ENCODE measurements at regions not wholly inside any gene's neighbourhood (a gene's known extent, or its start where the extent isn't known, plus 50 kb on each side); places are given as distances from the start of the nearest gene placed in this dataset.

- Histone ChIP-seq H3K9ac (ENCODE audit: extremely low read depth, insufficient read length, low read length) (no peak overlapping the region), H3K56ac (ENCODE audit: insufficient read length, low read depth, low read length) (no peak overlapping the region), H2AK5ac (ENCODE audit: insufficient read length, low read length) (no peak overlapping the region), H3K27me3 (ENCODE audit: insufficient read depth, low read length) (no peaks in the 10 kb centered on the region), H4K20me1 (ENCODE audit: control insufficient read depth, insufficient read depth, insufficient read length) (no peaks in the 10 kb centered on the region), H3K14ac (ENCODE audit: insufficient read depth, low read length) (no peak overlapping the region), H3K23ac (ENCODE audit: insufficient read length, low read depth, low read length) (no peak overlapping the region), H3K79me1 (ENCODE audit: insufficient read depth, low read depth, low read length, poor library complexity, severe bottlenecking) (no peaks in the 10 kb centered on the region), H2BK15ac (ENCODE audit: low read depth, low read length) (no peak overlapping the region), H4K5ac (ENCODE audit: insufficient read length, low read depth, low read length) (no peak overlapping the region), H2BK12ac (ENCODE audit: insufficient read length, low read depth, low read length) (no peak overlapping the region), H3K4ac (ENCODE audit: low read depth, low read length) (no peak overlapping the region), H2BK120ac (ENCODE audit: low read depth, low read length, poor library complexity, severe bottlenecking) (no peak overlapping the region), H3K4me2 (ENCODE audit: insufficient read depth, insufficient read length, low read length) (no peak overlapping the region), H3K18ac (ENCODE audit: insufficient read length, low read depth, low read length) (no peak overlapping the region), H3K4me1 (ENCODE audit: insufficient read depth, low read length) (no peaks in the 10 kb centered on the region), H2AFZ (ENCODE audit: low read length) (no peak overlapping the region), H3K9me3 (ENCODE audit: control insufficient read depth, low read depth, low read length) (no peaks in the 10 kb centered on the region), H3K23me2 (ENCODE audit: insufficient read length, low read depth, low read length, poor library complexity, severe bottlenecking) (no peaks in the 10 kb centered on the region), H4K8ac (replicated peaks; ENCODE audit: insufficient read length, low read depth, low read length) (no peak overlapping the region), H2BK20ac (ENCODE audit: low read depth, low read length, poor library complexity, severe bottlenecking) (no peak overlapping the region), H2BK5ac (ENCODE audit: insufficient read length, low read length) (no peak overlapping the region), H3T11ph (ENCODE audit: low read length) (no peak overlapping the region), H3K79me2 (ENCODE audit: insufficient read depth, low read length) (no peaks in the 10 kb centered on the region; the same call in 1 of the 2 replicates), H3K27ac (ENCODE audit: insufficient read length, low read depth, low read length) (no peak overlapping the region), H4K91ac (ENCODE audit: insufficient read length, low read depth, low read length) (no peak overlapping the region)
- Mint-ChIP-seq H3K27me3 (ENCODE audit: low read depth) (no peaks in the 10 kb centered on the region), H3K4me3 (no peak overlapping the region), H3K36me3 (ENCODE audit: insufficient read depth in 1 of 3, low read depth in 3 of 3) (no peaks in the 10 kb centered on the region), H3K9me3 (no peaks in the 10 kb centered on the region), H3K4me1 (no peaks in the 10 kb centered on the region), H3K27ac (no peak overlapping the region)
- no peak for DNase-seq
- no CpG with 5 or more reads among the region's 3 CpGs for WGBS (ENCODE audit: extremely low coverage, insufficient read length, low lambda C conversion rate)
- TF ChIP-seq, protein P1, sequence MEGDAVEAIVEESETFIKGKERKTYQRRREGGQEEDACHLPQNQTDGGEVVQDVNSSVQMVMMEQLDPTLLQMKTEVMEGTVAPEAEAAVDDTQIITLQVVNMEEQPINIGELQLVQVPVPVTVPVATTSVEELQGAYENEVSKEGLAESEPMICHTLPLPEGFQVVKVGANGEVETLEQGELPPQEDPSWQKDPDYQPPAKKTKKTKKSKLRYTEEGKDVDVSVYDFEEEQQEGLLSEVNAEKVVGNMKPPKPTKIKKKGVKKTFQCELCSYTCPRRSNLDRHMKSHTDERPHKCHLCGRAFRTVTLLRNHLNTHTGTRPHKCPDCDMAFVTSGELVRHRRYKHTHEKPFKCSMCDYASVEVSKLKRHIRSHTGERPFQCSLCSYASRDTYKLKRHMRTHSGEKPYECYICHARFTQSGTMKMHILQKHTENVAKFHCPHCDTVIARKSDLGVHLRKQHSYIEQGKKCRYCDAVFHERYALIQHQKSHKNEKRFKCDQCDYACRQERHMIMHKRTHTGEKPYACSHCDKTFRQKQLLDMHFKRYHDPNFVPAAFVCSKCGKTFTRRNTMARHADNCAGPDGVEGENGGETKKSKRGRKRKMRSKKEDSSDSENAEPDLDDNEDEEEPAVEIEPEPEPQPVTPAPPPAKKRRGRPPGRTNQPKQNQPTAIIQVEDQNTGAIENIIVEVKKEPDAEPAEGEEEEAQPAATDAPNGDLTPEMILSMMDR (conservative IDR thresholded peaks at IDR 0.05), result no peak
Measured at GRCh38 chr3:145448436-145448835, 712.5 kb downstream of the PLOD2 start.

Data from H9 (cell line).